EL (cell line): ENCODE measurements at regions not wholly inside any gene's neighbourhood (a gene's known extent, or its start where the extent isn't known, plus 50 kb on each side); places are given as distances from the start of the nearest gene placed in this dataset.
"Not testable (repeated sequence)": the region's sequence is repeated elsewhere in the genome, so short reads cannot be mapped to it uniquely, and the experiment has no call there.

Source experiments
- DNase-seq: peaks from one replicate; pipeline ENCODE4 v3.0.0-alpha.2; 2016

DNA sequence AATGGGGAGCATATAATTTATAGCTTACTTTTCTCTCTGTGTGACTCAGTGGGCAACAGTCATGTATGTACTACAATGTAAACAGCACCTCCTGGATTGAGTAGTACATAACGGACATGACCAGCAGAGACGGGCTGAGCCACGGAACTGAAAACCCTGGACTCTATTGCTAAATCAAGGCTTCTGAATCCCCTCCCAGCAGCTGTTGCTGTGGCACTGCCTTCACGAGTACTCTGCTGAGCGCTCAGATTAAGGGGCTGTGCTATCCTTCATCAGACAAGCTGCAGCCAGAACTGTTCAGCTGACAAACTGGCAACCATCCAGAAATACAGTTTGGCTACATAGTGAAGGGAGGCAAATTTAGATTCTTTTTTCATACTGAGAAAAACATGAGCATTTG lies 131.3 kb upstream of the CCDC180 start:
- no peak for DNase-seq

DNA sequence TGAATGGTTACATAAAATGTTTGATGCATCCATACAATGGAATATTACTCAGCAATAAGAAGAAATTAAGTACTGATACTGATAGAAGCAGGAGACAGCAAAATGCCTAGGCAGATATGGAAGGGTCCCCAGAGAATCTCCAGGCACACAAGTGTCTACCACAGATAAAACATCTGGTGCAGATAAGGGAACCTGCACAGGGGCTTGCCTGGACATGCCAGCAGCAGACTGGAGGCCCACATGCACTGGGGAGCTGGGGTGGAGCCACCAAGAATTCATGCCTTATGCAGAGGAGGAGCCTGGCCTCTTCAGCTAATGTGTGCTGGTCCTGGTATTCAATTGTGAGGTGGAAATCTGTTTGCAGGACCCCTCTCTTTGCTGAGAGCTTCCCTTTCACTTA lies 129.2 kb upstream of the CTSV start:
- peak; percentile 8 for DNase-seq

DNA sequence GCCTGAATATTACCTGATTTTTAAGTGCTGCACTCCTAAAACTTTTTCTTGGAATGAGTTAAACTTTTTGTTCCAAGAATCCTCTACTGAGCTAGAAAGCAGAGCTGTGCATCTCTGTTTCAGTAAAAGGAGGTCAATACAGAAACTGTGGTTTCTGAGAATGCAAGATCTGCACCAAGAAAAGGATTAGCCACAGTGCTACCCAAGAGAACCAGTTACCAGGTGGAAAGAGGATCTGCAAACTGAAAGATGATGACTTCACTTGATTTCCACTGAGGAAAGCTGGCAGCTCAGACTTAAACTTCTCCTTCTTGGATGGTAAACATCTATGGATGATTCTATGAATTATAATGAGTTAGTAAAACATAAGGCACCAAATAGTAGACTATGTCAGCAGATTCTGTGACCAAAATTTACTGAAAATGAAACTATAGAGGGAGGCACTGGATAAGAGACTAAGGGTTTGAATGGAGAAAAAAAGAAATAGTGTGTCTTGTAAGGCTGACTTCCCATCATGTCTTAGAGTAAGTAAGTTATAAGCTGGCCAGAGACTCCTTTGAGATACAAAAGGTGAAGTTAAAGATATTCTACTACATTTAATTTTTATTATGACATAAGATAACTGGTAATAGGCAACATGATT lies 127.7 kb upstream of the CTSV start:
- not testable (repeated sequence) for DNase-seq

DNA sequence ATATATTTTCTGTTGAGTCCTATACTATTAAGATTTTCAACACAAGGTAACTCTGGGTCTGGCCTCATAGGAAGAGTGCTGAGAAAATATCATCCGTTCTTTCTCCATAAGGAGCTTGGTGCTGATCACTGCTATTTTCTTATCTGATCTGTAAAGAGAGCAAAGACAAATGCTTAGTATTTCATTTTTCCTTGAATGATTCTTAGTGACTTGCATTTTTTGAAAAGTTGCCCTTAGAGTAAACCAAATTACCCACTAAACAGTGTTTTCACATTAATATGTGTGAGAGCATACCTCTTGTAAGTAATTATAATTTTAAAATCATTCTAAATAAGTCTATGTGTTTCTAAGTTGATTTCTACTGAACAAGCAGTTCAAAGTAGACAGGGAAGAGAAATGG lies 121.3 kb upstream of the CTSV start:
- no peak for DNase-seq

DNA sequence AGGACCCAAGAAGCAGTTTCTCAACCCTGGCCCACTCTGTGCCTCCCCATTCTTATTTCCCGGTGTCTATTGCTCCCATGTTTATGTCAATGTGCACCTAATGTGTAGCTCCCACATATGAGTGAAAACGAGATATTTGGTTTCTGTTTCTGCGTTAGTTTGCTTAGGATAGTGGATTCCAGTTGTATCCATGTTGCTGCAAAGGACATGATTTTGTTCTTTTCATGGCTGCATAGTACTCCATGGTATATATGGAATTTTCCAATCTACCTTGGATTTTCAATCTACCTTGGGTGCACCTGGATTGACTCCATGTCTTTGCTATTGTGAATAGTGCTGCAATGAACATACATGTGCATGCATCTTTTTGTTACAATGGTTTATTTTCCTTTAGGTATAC lies 119.8 kb upstream of the CTSV start:
- DNase-seq, result not testable (repeated sequence)

DNA sequence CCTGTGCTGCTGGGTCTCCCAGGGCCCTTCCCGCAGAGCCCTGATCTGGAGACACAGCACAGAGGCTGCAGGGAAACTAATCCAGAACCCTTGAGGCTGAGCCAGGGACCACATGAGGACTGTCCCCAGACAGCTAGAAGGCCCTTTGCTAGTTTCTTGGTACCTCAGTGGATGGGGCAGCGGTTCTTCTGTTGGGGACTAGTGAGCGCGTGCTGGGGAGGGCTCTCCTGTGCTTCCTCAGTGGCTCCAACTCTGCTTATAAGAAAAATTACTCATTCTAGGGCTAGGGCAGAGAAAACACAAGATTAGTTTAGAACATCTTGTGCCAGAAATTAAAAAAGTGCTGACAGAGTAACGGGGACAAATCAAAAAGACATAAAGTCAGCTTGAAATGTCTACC lies 116.5 kb upstream of the CTSV start:
- not testable (repeated sequence) for DNase-seq

DNA sequence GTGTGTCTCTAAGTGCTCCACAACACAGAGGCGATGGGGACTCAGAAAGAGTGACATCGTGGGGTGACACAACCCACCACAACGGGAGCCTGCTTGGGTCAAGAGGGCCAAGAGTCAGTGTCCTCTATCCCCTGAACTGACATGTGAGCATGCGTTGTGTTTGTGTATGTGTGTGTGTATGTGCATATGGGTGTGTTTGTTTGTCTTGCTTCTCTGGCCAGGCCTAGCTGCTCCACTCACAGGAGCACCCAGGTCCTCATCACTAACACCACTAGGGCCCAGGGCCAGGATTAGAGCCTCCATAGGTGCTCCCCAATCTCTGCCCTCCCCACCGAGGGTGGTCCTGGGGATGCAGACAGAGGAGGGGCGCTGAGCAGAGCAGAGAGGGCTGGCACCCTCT lies 115.0 kb upstream of the CTSV start:
- DNase-seq, result no peak

DNA sequence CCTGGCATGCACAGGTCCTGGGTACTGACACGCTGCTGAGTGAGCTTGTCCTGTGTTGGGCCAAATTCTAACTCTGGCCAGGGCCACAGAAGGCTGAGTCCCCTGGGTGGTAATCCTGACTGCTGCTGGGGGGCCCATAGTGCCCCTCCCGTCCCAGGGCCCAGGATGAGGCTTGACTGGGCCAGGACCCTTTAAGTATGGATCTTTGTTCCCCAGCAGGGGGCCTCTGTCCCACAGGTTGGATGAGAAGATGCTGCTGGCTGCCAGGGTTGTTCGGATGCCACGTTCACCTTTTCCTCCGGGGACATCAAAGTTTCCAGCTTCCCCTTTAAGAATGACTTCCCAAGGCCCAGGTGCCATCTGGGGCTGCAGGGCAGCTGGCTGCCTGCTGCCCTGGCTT lies 114.2 kb upstream of the CTSV start:
- DNase-seq, result not testable (repeated sequence)

DNA sequence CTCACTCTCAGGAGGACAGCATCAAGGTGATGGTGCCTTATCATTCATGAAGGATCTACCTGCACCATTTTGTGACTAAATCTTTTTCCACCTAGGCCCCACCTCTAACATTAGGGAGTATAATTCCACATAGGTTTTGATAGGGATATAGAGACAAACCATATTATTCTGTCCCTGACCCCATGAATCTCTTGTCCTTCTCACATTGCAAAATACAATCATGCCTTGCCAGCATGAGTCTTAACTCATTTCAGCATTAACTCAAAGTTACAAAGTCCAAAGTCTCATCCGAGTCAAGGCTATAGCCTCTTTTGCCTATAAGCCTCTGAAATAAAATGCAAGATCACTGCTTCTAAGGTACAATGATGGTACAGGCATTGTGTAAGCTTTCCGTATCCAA lies 111.5 kb upstream of the CTSV start:
- not testable (repeated sequence) for DNase-seq

DNA sequence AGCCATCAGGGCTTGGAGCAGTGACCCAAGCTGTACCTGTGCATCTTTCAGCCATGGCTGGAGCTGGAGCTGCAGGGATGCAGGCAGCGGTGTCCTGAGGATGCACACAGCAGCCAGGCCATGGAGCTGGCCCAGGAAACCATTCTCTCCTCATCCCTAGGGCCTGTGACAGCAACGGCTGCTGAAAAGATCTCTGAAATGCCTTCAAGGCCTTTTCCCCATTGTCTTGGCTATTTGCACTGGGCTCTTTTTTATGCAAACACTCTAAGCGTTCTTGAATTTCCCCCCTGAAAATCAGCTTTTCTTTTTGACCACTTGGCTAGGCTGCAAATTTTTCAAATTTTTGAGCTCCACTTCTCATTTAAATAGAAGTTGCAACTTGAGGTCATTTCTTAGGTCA lies 109.5 kb upstream of the CTSV start:
- not testable (repeated sequence) for DNase-seq

DNA sequence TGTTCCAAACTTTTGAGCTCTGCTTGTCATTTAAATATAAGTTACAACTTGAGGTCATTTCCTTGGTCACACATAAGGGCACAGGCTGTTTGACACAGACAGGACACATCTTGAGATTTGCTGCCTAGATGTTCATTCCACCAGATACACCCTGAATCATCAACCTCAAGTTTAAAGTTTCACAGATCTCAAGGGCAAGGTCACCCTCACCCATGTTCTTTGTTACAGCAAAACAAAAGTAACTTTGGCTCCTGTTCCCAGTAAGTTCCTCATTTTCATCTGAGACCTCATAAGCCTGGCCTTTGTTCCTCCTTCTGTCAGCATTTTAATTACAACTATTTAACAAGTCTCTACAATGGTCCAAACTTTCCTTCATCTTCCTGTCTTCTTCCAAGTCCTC lies 106.7 kb upstream of the CTSV start:
- not testable (repeated sequence) for DNase-seq

DNA sequence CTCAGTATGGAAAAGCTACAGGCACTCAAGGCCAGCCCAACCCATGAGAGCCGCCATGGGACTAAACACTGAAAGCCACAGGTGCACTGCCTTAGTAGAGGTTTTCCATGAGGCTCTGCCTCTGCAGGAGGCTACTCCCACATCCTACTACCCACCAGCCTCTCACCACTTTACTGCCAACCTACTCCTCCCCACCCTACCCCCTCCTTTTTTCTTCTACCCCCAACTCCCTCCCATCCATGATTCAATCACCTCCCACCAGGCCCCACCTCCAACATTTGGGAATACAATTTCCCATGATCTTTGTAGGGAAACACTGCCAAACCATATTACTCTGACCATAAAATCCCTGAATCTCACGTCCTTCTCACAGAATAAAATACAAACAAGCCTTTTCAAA lies 101.6 kb upstream of the CTSV start:
- DNase-seq, result no peak

DNA sequence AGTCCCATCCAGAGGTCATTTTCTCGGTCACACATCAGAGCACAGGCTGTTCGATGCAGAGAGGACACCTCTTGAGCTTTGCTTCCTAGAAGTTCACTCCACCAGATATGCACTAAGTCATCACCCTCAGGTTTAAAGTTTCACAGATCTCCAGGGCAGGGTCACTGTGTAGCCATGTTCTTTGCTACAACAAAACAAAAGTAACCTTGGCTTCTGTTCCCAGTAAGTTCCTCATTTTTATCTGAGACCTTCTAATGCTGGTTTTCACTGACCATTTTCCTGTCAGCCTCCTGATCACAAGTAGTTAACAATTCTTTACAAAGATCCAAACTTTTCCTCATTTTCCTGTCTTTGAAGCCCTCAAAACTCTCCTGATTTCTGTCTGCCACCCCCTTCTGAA lies 97.5 kb upstream of the CTSV start:
- DNase-seq, result no peak

DNA sequence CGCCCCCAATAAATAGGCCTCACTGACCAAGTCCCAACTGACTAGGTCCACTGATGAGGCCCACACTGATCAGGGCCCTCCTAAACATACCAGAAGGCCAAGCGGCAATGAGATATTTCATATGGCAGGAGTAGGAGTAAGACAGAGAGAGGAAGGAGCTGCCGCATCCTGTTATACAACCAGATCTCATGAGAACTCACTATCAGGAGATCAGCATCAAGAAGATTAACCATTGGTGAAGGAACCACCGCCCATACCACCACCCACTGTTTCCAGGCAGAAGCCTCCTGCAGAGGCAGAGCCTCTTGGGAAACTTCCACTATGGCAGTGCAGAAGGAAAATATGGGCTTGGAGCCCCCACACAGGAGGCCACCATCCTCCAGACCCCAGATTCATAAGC lies 95.0 kb upstream of the CTSV start:
- DNase-seq, result not testable (repeated sequence)

DNA sequence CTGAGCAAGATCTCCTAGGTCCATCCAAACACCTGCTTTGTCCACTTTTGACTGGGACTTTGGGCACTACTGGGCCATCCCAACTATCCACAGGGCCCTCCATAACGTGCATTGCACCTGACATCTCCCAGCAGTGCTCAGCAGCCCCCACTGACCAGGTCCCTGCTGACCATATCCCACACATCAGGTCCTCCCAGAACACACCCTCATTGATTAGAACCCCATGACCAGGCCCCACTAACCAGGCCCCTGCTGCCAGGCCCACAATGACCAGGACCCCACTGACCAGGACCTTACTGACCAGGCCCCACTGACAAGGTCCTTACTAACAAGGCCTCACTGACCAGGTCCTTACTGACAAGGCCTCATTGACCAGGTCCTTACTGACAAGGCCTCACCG lies 93.9 kb upstream of the CTSV start:
- DNase-seq, result no peak

DNA sequence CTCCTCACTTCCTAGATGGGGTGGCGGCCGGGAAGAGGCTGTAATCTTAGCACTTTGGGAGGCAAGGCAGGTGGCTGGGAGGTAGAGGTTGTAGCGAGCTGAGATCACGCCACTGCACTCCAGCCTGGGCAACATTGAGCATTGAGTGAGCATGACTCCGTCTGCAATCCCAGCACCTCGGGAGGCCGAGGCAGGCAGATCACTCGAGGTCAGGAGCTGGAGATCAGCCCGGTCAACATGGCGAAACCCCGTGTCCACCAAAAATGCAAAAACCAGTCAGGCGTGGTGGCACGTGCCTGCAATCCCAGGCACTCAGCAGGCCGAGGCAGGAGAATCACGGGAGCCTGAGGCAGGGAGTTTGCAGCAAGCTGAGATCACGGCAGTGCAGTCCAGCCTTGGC lies 91.9 kb upstream of the CTSV start:
- DNase-seq, result not testable (repeated sequence)

DNA sequence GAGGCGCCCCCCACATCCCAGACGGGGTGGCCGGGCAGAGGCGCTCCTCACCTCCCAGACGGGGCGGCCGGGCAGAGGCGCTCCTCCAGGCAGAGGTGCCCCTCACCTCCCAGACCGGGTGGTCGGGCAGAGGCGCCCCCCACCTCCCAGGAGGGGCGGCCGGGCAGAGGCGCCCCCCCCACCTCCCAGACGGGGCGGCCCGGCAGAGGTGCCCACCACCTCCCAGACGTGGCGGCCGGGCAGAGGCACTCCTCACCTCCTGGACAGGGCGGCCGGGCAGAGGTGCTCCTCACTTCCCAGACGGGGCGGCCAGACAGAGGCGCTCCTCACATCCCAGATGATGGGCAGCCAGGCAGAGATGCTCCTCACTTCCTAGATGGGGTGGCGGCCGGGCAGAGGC lies 91.4 kb upstream of the CTSV start:
- DNase-seq, result not testable (repeated sequence)

DNA sequence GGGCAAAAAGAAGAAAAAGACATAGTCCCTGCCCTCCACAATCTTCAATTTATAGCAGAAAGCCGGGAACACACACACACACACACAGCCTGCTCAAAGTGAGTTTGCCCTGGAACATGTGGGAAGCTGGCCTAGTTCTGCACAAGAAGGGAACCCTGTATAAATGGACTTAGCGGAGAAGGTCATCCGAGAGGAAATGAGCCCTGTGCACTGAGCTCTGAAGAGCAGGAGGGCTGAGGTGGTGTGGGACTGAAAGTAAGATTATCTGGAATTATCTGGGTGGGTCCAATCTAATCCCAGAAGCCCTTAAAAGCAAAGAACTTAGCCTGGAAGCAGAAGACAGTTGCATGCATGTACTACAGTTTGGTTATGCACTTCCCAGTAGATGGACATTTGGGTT lies 90.0 kb upstream of the CTSV start:
- DNase-seq, result no peak

DNA sequence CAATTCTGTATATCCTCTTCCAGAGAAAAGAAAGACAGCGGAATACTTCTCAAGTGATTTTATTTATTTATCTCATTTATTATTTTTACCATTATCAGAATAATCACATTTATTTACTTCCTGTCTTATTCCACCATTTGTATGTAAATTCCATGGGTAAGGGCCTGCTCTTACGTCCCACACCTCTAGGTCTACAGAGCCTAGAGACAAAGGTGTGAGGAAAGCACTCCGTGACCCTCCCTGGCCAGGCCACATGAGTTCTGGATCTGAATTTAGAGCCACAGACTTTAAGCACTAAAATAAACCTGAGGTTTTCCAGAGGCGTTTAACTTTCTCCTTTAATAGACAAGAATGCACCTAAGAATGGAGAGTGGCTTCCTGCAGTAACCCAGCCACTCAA lies 85.3 kb upstream of the CTSV start:
- DNase-seq, result no peak

DNA sequence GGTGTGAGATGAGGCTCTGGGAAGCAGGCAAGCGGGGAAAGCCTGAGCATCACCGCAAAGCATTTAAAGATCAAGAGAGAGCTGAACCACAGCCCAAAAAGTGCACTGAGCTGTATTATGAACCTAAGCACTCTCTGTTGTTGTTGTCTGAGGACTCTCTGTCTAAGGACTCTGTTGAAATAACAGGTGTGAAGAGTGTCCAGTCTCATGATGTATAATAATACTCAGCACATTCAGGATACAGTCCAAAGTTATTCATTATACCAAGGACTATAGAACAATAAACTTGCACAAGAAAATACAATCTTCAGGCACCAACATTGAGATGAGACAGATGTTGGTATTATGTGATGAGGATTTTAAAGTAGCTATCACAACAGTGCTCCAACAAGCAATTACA lies 71.8 kb upstream of the CTSV start:
- DNase-seq, result no peak

DNA sequence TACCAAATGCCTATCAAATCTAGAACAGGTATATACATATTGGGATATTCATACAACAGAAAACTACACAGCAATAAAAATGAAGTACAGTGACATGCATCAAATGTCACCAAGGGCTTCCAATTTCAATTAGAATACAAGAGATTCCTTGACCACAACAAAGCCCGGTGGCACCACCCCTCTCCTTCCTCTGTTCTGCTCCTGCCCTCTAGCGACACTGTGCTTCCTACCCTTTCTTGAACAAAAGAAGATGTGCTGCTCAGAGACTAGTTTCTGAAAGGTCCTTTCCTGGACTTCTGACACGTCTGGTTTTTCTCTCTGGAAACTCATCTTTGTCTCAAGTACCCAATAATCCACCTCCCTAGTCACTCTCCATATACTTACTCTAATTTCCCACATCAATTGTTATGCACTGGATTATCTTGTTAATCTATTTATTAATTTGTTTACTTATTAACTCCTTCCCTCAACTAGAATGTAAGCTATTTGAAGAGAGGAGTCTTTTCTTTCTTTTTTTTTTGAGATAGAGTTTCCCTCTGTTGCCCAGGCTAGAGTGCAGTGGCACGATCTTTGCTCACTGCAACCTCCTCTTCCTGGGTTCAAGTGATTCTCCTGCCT lies 70.4 kb upstream of the CTSV start:
- peak; percentile 50 for DNase-seq

DNA sequence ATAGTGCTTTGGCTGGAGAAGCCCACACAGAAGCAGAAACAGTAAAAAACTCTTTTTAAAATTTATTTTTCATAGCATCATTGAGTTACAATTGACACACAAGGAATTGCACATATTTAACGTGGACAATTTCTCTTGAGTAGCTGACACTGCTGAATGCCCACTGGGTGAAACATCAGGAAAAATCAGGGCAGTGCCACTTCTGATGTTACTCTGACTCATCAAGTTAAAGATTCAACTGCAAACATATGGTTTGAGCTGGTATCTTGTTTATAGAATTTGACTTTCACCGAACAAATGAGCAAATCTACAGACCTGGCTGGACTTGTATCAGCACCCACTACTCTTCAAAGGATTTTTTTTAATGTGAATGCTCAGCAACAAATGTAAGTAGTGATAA lies 66.3 kb upstream of the CTSV start:
- DNase-seq, result peak; percentile 8

DNA sequence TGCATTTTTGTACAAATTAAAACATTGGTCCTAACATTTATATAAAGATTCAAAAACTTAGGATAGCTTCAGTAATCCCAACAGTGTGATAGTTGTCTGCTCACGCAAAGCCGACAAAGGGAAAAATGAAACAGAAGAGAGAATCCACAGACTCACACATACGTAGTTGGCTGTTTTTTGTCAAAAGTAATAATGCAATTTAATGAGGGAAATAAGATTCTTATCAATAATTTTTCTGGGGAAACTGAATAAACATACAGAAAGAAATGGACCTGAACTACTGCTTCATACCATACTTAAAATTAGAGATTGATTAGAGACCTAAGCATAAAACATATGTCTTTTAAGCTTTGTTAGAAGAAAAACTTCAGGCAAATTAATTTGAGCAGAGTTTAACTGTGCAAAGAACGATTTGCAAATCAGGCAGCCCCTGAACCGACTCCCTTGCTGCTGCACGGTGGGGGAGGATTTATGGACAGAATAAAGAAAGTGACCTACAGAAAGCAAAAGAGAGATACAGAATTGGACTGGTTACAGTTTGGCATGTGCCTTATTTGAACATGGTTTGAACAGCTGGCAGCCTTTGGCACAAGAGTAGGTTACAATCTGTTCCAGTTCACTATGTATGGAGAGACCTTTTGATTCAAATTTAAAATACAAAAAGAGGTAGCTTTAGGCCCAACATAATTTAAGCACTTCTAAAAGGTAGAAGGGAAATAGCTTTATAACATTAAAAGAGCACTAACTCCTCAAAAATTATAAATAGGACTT lies 64.9 kb upstream of the CTSV start:
- DNase-seq, result not testable (repeated sequence)

DNA sequence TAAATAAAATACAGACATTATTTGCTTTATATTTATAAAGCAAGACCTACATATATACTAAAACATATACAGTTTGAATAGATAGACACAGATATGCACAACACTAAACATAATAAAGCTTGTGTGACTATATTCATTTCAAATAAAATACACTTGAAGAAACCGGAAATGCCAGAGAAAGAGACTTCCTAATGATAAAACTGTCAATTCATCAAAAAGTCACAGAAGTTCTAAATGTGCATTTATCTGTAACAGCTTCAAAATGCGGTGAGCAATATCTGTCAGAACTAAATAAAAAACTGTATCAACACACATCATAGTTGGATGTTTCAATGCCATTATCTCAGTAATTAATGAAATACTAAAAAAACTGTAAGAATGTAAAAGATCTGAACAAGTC lies 60.6 kb upstream of the CTSV start:
- DNase-seq, result not testable (repeated sequence)
